H9 (cell line): ENCODE measurements at regions not wholly inside any gene's neighbourhood (a gene's known extent, or its start where the extent isn't known, plus 50 kb on each side); places are given as distances from the start of the nearest gene placed in this dataset.
A peak's percentile ranks its signal among the peaks of the same experiment; 100 is the strongest.

ENCODE experiments used
- DNase-seq: peaks from one replicate; pipeline ENCODE4 v3.0.0-alpha.2; 2017
- H2AFZ ChIP-seq: one replicate; pipeline ENCODE4 v1.6.1; 2013; ENCODE audit warnings: mild to moderate bottlenecking, low read length, control low read depth, moderate library complexity
- H2AK5ac ChIP-seq: 2 replicates; pipeline ENCODE4 v1.6.1; 2013; ENCODE audit warnings: low read length, control low read depth, mixed read lengths; ENCODE audit not compliant: insufficient read length
- H2BK120ac ChIP-seq: one replicate; pipeline ENCODE4 v1.6.1; 2013; ENCODE audit warnings: low read depth, mild to moderate bottlenecking, low read length, control low read depth, inconsistent platforms; ENCODE audit not compliant: poor library complexity, severe bottlenecking
- H2BK12ac ChIP-seq: 2 replicates; pipeline ENCODE4 v1.6.1; 2013; ENCODE audit warnings: low read length, control low read depth, mixed read lengths, low read depth; ENCODE audit not compliant: insufficient read length
- H2BK15ac ChIP-seq: 2 replicates; pipeline ENCODE4 v1.6.1; 2013; ENCODE audit warnings: low read depth, low read length, control low read depth
- H2BK20ac ChIP-seq: one replicate; pipeline ENCODE4 v1.6.1; 2013; ENCODE audit warnings: low read depth, mild to moderate bottlenecking, low read length, control low read depth, inconsistent platforms; ENCODE audit not compliant: poor library complexity, severe bottlenecking
- H2BK5ac ChIP-seq: 2 replicates; pipeline ENCODE4 v1.6.1; 2013; ENCODE audit warnings: low read length, control low read depth, mixed read lengths; ENCODE audit not compliant: insufficient read length
- H3K14ac ChIP-seq: 2 replicates; pipeline ENCODE4 v1.6.1; 2013; ENCODE audit warnings: low read length, control low read depth; ENCODE audit not compliant: insufficient read depth
- H3K18ac ChIP-seq: 2 replicates; pipeline ENCODE4 v1.6.1; 2013; ENCODE audit warnings: low read depth, mild to moderate bottlenecking, mixed read lengths, low read length, control low read depth; ENCODE audit not compliant: insufficient read length
- H3K23ac ChIP-seq: 2 replicates; pipeline ENCODE4 v1.6.1; 2013; ENCODE audit warnings: low read length, control low read depth, mixed read lengths, low read depth; ENCODE audit not compliant: insufficient read length
- H3K23me2 ChIP-seq: 2 replicates; pipeline ENCODE4 v1.6.1; 2013; ENCODE audit warnings: low read depth, mild to moderate bottlenecking, mixed read lengths, low read length, control low read depth; ENCODE audit not compliant: insufficient read length, poor library complexity, severe bottlenecking
- H3K27ac ChIP-seq: 2 replicates; pipeline ENCODE4 v1.5.1; 2013; ENCODE audit warnings: low read length, control low read depth, mixed read lengths, low read depth; ENCODE audit not compliant: insufficient read length
- H3K27me3 ChIP-seq: 2 replicates; pipeline ENCODE4 v1.6.1; 2013; ENCODE audit warnings: low read length, control low read depth, inconsistent platforms; ENCODE audit not compliant: insufficient read depth
- H3K4ac ChIP-seq: 2 replicates; pipeline ENCODE4 v1.6.1; 2013; ENCODE audit warnings: low read depth, mild to moderate bottlenecking, control low read depth, inconsistent platforms, low read length, moderate library complexity
- H3K4me1 ChIP-seq: 2 replicates; pipeline ENCODE4 v1.6.1; 2013; ENCODE audit warnings: low read length, control low read depth, inconsistent platforms; ENCODE audit not compliant: insufficient read depth
- H3K4me2 ChIP-seq: 2 replicates; pipeline ENCODE4 v1.6.1; 2013; ENCODE audit warnings: low read length, control low read depth, mixed read lengths; ENCODE audit not compliant: insufficient read length, insufficient read depth
- H3K56ac ChIP-seq: 2 replicates; pipeline ENCODE4 v1.6.1; 2013; ENCODE audit warnings: low read depth, mild to moderate bottlenecking, mixed read lengths, low read length, control low read depth; ENCODE audit not compliant: insufficient read length
- H3K79me1 ChIP-seq: 2 replicates; pipeline ENCODE4 v1.6.1; 2013; ENCODE audit warnings: low read depth, mild to moderate bottlenecking, moderate library complexity, low read length, control low read depth, inconsistent platforms; ENCODE audit not compliant: insufficient read depth, poor library complexity, severe bottlenecking
- H3K79me2 ChIP-seq: 2 replicates; pipeline ENCODE4 v1.6.1; 2013; ENCODE audit warnings: low read length, control low read depth, inconsistent platforms; ENCODE audit not compliant: insufficient read depth
- H3K9ac ChIP-seq: 2 replicates; pipeline ENCODE4 v1.6.1; 2013; ENCODE audit warnings: low read length, control low read depth, mixed read lengths; ENCODE audit not compliant: insufficient read length; ENCODE audit errors: extremely low read depth
- H3K9me3 ChIP-seq: one replicate; pipeline ENCODE4 v1.6.1; 2013; ENCODE audit warnings: low read depth, low read length, inconsistent platforms; ENCODE audit not compliant: control insufficient read depth
- H3T11ph ChIP-seq: one replicate; pipeline ENCODE4 v1.6.1; 2013; ENCODE audit warnings: mild to moderate bottlenecking, low read length, control low read depth, inconsistent platforms
- H4K20me1 ChIP-seq: one replicate; pipeline ENCODE4 v1.6.1; 2013; ENCODE audit not compliant: control insufficient read depth, insufficient read length, insufficient read depth
- H4K5ac ChIP-seq: 2 replicates; pipeline ENCODE4 v1.6.1; 2013; ENCODE audit warnings: low read depth, mild to moderate bottlenecking, mixed read lengths, low read length, control low read depth; ENCODE audit not compliant: insufficient read length
- H4K8ac ChIP-seq: replicated peaks from 2 replicates; pipeline ENCODE4 v1.6.1; 2013; ENCODE audit warnings: low read length, control low read depth, mixed read lengths, low read depth; ENCODE audit not compliant: insufficient read length
- H4K91ac ChIP-seq: 2 replicates; pipeline ENCODE4 v1.6.1; 2013; ENCODE audit warnings: low read depth, mild to moderate bottlenecking, moderate library complexity, mixed read lengths, low read length, control low read depth; ENCODE audit not compliant: insufficient read length
- H3K27ac Mint-ChIP-seq, 3 experiments: 2 replicates in 2 of 3; 3 replicates in 1 of 3; pipeline ENCODE4 v1.8.0; 2020 to 2021; ENCODE audit warnings: mixed read lengths in 3 of 3, mild to moderate bottlenecking in 1 of 3, moderate library complexity in 1 of 3
- H3K27me3 Mint-ChIP-seq: 2 replicates; pipeline ENCODE4 v1.8.0; 2021; ENCODE audit warnings: low read depth, mild to moderate bottlenecking, moderate library complexity, mixed read lengths
- H3K36me3 Mint-ChIP-seq, 3 experiments: 2 replicates in 2 of 3; 3 replicates in 1 of 3; pipeline ENCODE4 v1.8.0; 2020 to 2021; ENCODE audit warnings: low read depth in 3 of 3, mixed read lengths in 3 of 3; ENCODE audit not compliant: insufficient read depth in 1 of 3
- H3K4me1 Mint-ChIP-seq, 2 experiments: 2 replicates each; pipeline ENCODE4 v1.8.0; 2020; ENCODE audit warnings: mixed read lengths in 2 of 2
- H3K4me3 Mint-ChIP-seq, 2 experiments: 2 replicates in 1 of 2; 3 replicates in 1 of 2; pipeline ENCODE4 v1.8.0; 2020 to 2021; ENCODE audit warnings: mild to moderate bottlenecking in 2 of 2, mixed read lengths in 2 of 2, moderate library complexity in 1 of 2
- H3K9me3 Mint-ChIP-seq, 2 experiments: 2 replicates in 1 of 2; 3 replicates in 1 of 2; pipeline ENCODE4 v1.8.0; 2020; ENCODE audit warnings: mild to moderate bottlenecking in 2 of 2, mixed read lengths in 2 of 2, moderate library complexity in 1 of 2
- CTCF ChIP-seq: fragments of 200-600 bp; sonication (generic); conservative IDR thresholded peaks from 3 replicates; pipeline ENCODE4 v1.8.0; 2021; ENCODE audit warnings: antibody characterized with exemption, mild to moderate bottlenecking
- WGBS: extraction: QIAGEN DNeasy Blood & Tissue Kit; methylation state at CpG from one replicate; pipeline ENCODE4 v1.1.7; 2013; ENCODE audit warnings: missing lambda C conversion rate, low lambda C conversion rate, mixed read lengths; ENCODE audit not compliant: insufficient read length; ENCODE audit errors: extremely low coverage; 5-methylcytosine and 5-hydroxymethylcytosine counted together

- Histone ChIP-seq H2AK5ac (no peak overlapping the region), H4K91ac (no peak overlapping the region), H3K23me2 (no peaks in the 10 kb centered on the region), H4K20me1 (no peaks in the 10 kb centered on the region), H3K18ac (no peak overlapping the region), H3K23ac (no peak overlapping the region), H2BK15ac (no peak overlapping the region), H3K9me3 (no peaks in the 10 kb centered on the region), H3K27me3 (no peaks in the 10 kb centered on the region), H3K4me2 (no peak overlapping the region), H2BK120ac (no peak overlapping the region), H4K8ac (no peak overlapping the region), H3K27ac (no peak overlapping the region), H3K79me2 (no peaks in the 10 kb centered on the region), H4K5ac (no peak overlapping the region), H3K4me1 (no peaks in the 10 kb centered on the region), H3K79me1 (no peaks in the 10 kb centered on the region), H3K4ac (no peak overlapping the region), H2BK5ac (no peak overlapping the region), H2BK12ac (no peak overlapping the region), H3K14ac (no peak overlapping the region), H3K9ac (no peak overlapping the region), H2BK20ac (no peak overlapping the region), H3K56ac (no peak overlapping the region), H2AFZ (no peak overlapping the region), H3T11ph (no peak overlapping the region)
- Mint-ChIP-seq H3K4me1 (peaks cover 8 to 15% of the 10 kb centered on the region in 2 experiments; a peak in 3 of 4 replicates), H3K9me3 (no peaks in the 10 kb centered on the region), H3K27ac (peak overlapping the region in 1 of 3 experiments; percentile 4; a peak in 1 of 7 replicates), H3K36me3 (peaks cover 0 to 3% (median 0%) of the 10 kb centered on the region in 3 experiments; a peak in 4 of 7 replicates), H3K27me3 (peaks cover 5% of the 10 kb centered on the region), H3K4me3 (no peak overlapping the region)
- no peak for TF ChIP-seq CTCF
- WGBS, result no CpG with 5 or more reads among the region's 14 CpGs
- no peak for DNase-seq
These were observed 147.6 kb downstream of the PHETA1 start for GRCh38 chr12:111221062-111222026.
